HG03097 (cell line): ENCODE measurements at regions not wholly inside any gene's neighbourhood (a gene's known extent, or its start where the extent isn't known, plus 50 kb on each side); places are given as distances from the start of the nearest gene placed in this dataset.

Source experiments
- ATAC-seq: cut with Tn5 transposase; IDR thresholded peaks from one replicate; pipeline ENCODE4 v1.9.1; 2021; ENCODE audit not compliant: unreplicated experiment, low FRiP score

GRCh38 chr11:121801781-121802180, 314.2 kb downstream of the BLID start:
- ATAC-seq: no peak

DNA sequence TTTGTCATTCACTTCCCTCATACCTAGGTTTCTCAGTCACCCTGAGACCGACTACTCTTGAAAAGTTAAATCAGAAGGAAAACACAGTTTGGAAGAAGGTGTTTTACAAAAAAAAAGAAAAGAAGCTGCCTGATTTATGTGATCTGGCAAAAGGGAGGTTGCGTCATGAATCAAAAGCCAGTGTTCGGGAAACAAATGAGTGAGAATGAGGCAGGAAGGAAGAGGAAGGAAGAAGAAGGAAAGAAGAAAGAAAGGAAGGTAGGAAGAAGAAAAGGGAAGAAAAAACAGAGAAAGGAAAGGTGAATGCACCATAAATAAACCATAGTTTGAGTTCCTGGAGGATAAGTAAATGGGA, 314.6 kb downstream of the BLID start:
- ATAC-seq: no peak

DNA sequence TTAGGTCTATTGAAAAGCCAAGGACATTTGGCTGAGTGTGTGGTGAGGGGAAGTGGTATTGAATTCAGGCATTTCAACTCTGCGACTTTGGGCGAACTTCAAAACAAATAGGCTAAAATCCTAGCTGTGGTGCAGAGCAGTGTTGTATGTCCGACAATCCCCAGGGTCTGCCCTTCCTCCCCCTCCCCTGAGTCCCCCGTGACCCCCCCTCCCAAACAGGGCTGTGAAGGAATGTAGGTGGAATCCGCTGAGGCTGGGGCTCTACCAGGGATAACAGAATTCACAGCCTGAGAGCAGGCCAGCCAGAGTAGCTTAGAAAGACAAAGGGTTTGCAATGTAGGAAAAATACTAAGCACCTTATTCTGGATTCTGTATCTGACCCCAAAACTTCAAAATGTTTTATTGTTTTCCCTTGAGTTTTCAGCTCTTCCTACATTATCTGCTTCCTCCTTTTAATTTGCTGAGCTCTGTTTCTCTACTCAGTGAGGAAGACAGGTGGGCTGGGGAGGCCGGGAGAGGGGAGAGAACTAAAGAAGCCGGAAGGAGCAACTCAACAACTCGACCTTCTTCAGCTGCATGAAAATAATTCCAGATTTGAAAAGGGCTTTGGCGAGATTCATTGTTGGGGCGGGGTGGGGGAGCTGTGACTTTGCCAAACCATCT, 315.2 kb downstream of the BLID start:
- ATAC-seq: no peak

DNA sequence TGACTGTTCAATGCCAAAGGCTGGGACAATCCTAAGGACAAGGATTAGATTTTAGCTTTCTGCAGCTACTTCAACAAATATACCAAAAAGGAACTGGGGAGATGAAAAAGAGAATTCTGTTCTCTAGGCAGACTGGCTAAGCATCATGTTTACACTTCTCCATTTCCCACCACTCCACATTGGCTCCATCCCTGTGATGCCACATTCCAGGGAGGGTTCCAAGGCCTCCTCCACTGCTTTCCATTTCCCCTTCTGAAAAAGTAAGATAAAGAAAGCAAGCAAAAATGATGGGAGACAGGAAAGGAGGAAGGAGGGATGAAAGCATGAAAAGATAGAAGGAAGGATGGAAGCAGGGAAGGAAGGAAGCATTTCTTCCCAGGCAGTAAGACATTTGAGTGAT, 315.8 kb downstream of the BLID start:
- ATAC-seq: no peak

DNA sequence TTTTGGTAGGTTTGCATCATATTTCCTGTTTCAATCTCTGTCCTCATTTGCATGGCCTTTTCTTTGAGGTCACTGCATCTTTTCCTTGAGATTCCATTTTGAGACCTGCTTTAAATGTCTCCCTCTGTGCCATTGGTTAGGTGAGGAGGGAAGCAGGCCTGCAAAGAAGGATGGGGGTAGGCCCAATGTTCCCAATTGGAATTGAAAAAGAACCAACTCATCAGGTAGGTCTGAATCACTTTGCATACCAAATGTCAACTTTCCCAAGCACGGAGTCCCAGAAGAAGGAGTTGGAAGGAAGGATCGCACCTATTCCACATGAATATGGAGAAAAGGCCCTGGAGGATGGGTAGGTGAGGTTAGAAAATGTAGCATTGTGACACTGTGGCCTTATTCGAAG, 318.5 kb downstream of the BLID start:
- no peak for ATAC-seq

- ATAC-seq: no peak
Observed at GRCh38 chr11:121795174-121795573, 320.8 kb downstream of the BLID start.

GRCh38 chr11:121794671-121795141, 321.3 kb downstream of the BLID start:
- no peak for ATAC-seq

DNA sequence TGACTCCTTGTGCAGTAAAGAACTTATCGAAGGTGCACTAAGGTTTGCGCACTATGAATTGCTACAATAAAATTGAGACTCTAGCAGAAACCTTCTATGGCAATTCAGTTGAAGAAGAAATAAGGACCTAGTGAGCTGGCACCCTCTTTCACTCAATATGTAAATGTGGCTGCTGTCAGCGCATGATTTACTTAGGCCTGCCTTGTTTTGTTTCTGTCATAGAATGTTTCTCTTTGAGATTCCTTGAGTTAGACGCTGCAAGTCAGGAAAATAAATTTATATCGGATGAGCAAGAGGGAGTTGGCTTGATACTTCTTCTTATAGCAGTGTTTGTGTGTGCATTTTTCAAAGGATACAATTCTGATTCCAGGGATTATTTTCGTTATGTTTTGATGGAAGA, 322.1 kb downstream of the BLID start:
- no peak for ATAC-seq

DNA sequence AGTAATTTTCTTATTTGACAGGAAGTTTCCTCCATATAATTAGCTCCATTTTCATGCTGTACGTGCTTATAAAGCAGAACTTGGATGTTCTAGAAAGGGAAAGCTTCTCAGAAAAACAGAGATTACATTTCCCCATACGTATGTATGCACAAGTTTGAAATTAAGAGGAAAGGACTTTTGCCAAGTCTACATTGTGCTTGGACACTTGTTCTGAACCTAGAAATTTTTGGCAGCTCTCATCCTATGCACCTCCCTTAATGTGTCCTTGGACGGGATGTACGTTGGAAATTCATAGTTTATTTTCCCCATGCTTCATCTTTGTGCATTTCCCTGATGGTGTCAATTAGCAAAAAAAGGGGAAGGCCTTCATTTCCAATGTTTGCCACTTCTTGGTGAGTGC, 322.7 kb downstream of the BLID start:
- no peak for ATAC-seq

GRCh38 chr11:121792185-121792584, 323.8 kb downstream of the BLID start:
- no peak for ATAC-seq

DNA sequence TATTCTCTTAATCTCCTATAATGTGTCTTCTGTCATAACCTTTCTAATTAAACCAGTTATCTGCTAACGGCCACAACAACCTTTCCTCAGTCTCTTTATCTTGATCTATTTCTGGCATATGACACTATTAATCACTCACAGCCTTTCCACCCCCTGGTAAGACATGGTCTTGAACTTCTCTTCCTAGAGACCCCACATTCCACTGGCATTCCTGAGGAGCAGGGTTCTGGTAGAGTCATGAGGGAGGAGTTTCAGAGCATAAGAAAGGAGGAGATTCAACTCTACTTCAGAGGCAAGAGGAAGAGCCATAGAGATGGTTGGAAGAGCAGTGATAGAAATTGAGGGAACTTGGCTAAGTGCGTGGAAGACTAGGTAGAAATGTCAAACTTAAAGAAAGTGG, 325.6 kb downstream of the BLID start:
- ATAC-seq: no peak

DNA sequence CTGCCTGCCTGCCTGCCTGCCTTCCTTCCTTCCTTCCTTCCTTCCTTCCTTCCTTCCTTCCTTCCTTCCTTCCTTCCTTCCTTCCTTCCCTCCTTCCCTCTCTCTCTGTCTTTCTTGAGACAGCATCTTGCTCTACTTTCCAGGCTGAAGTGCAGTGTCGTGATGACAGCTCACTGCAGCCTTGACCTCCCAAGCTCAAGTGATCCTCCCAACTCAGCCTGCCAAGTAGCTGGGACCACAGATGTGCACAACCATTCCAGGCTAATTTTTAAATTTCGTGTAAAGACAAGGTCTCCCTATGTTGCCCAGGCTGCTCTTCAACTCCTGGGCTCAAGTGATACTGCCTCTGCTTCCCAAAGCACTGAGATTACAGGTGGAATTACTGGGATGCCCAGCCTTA, 328.2 kb upstream of the SORL1-AS1 start:
- no peak for ATAC-seq

DNA sequence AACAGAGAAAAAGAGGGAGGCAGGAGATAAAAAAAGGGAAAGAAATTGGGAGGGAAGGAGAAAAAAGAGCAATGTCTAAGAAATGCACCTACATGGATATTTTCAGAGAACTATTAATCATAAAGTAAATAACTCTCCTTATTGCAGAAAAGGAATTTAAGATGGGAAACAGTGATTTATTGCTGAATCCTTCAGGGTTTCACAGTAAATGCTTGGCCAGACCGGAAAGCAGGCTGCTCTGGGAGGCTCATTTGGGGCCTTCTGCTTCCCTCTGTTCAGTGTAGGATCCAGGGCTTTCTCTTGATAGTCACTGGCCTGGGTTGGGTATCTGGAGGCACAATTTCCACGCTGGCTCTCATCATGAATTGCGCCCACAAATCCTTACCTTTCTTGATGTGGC, 324.3 kb upstream of the SORL1-AS1 start:
- ATAC-seq: no peak

GRCh38 chr11:121775276-121775675, 322.5 kb upstream of the SORL1-AS1 start:
- no peak for ATAC-seq

- ATAC-seq: no peak
Observed at GRCh38 chr11:121773076-121773475, 320.3 kb upstream of the SORL1-AS1 start.

DNA sequence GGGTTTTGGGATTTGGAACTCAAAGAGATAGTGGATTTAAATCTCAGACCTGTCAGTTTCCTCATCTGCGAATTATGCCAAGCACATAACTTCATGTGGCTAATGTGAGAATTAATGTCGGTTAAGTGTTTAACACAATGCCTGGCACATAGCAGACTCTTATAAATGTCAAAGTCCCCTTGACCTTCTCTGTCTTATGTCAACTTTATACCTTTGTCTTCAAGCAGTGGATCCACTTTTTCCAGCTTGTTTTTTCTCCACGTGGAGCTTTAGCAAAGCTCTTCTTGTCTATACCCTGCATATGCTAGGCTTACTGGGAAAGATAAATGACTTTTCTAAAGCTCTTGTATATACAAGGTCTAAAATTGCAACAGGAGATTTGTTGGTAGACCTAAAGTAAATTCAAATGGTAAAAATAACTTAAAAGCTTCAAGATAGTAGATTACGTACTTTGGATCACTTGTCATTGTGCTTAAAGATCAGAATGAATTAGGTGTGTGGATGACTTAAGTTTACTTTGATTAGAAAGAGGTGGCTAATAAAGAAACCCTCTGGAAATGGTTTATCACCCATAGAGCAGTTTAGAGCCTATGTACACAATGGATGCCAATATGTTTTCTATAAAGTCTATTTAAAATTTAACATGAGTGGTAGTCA, 318.3 kb upstream of the SORL1-AS1 start:
- no peak for ATAC-seq

DNA sequence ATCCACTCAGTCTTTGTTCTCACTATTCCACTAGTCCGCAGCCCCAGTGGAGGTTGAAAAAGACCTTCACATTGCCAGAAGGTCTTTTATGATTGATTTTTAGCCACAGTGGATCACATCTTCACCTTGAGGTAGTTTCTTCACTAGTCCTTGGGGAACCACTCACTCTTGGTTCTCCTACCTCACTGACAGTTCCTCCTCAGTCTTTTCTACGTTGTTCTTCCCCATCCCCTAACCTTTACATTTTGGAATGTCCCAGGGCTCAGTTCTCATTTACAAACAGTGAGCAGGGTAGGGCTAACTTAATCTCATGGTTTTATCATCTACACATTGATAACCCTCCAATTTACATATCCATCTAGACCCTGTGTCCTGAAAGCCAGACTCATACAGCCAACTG, 316.4 kb upstream of the SORL1-AS1 start:
- no peak for ATAC-seq

- no peak for ATAC-seq
Observed at GRCh38 chr11:121767433-121767832, 314.7 kb upstream of the SORL1-AS1 start.

GRCh38 chr11:121766991-121767390, 314.2 kb upstream of the SORL1-AS1 start:
- no peak for ATAC-seq

DNA sequence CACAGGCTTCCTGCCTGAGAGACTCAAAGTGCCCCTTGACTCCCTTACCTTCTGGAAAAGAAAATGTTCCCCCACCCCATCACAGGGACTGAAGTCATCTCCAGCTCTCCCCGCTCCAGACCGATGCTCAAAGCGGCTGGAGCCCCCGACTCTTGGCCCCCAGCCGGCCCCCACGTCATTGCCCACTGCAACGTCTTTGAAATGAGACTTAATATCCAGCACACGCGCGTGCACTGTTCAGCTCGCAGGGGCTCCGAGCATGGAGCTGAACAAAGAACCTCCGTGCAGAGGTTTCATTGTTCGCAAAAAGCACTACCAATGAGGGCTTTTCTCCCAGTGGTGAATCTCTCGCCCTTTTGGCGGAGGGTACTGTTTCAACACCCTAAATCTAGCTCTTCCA, 313.4 kb upstream of the SORL1-AS1 start:
- ATAC-seq: no peak

- peak; percentile 66 for ATAC-seq
Observed at GRCh38 chr11:121763526-121763925, 310.8 kb upstream of the SORL1-AS1 start.

DNA sequence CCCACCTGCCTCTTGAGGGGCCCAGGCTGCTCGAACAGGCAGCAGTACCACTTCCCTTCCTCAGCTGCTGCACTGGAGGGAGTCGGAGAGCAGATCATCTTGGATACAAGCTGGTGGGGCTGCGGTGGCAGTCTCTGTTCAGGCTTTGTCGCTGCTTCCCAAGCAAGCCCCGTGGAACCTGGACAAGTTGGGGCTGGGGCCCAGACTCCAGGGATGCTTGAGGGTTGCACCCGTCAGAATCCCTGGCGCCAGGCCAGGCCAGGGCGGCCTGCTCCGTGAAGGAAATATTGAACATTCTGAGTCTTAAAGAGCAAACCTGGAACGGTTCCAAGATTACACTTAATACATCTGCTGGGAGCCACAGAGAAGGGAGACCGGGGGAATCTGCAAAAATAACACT, 310.1 kb upstream of the SORL1-AS1 start:
- no peak for ATAC-seq

DNA sequence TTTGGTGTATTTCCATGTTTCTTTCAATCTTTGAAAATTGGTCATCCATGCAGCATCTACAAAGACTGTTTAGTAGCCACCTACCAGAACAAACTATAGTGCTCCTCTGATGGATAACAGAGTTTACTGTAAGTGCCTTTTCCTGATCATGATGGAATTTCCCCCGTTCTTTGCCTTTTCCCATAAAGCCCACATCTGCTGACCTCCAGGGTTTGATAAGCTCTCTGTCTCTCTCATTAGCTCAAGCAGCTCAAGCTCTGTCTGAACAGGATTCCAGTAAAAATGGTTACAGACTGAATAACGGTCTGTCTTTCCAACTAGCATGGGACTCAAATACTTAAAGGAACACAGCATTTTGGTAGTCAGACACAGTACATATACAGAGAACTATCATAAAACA, 308.4 kb upstream of the SORL1-AS1 start:
- no peak for ATAC-seq
